Ishikawa (cell line): ENCODE measurements at regions not wholly inside any gene's neighbourhood (a gene's known extent, or its start where the extent isn't known, plus 50 kb on each side); places are given as distances from the start of the nearest gene placed in this dataset.

Source experiments
- CEBPB ChIP-seq: IDR thresholded peaks from 2 replicates; pipeline ENCODE4 v1.6.1; 2012
- CREB1 ChIP-seq: IDR thresholded peaks from 2 replicates; pipeline ENCODE4 v1.6.1; 2012; ENCODE audit warnings: low read depth
- EGR1 ChIP-seq: IDR thresholded peaks from 2 replicates; pipeline ENCODE4 v1.6.1; 2012
- EP300 ChIP-seq: IDR thresholded peaks from 2 replicates; pipeline ENCODE4 v1.6.1; 2012; ENCODE audit warnings: borderline replicate concordance
- FOXM1 ChIP-seq: IDR thresholded peaks from 2 replicates; pipeline ENCODE4 v1.6.1; 2012; ENCODE audit warnings: low read depth, borderline replicate concordance
- NFIC ChIP-seq: IDR thresholded peaks from 2 replicates; pipeline ENCODE4 v1.6.1; 2012
- RAD21 ChIP-seq: IDR thresholded peaks from 2 replicates; pipeline ENCODE4 v1.6.1; 2012; ENCODE audit warnings: low read depth
- REST ChIP-seq: IDR thresholded peaks from 2 replicates; pipeline ENCODE4 v1.6.1; 2012; ENCODE audit warnings: low read depth, mild to moderate bottlenecking
- TAF1 ChIP-seq: IDR thresholded peaks from 2 replicates; pipeline ENCODE4 v1.6.1; 2012; ENCODE audit warnings: low read depth, mild to moderate bottlenecking
- TCF12 ChIP-seq: IDR thresholded peaks from 2 replicates; pipeline ENCODE4 v1.6.1; 2012; ENCODE audit warnings: low read depth
- TEAD4 ChIP-seq: IDR thresholded peaks from 2 replicates; pipeline ENCODE4 v1.6.1; 2012
- YY1 ChIP-seq: IDR thresholded peaks from 2 replicates; pipeline ENCODE4 v1.6.1; 2012; ENCODE audit warnings: low read depth
- TF ChIP-seq, protein P1 (sequence below): IDR thresholded peaks from 2 replicates; pipeline ENCODE4 v1.6.1; 2012

DNA sequence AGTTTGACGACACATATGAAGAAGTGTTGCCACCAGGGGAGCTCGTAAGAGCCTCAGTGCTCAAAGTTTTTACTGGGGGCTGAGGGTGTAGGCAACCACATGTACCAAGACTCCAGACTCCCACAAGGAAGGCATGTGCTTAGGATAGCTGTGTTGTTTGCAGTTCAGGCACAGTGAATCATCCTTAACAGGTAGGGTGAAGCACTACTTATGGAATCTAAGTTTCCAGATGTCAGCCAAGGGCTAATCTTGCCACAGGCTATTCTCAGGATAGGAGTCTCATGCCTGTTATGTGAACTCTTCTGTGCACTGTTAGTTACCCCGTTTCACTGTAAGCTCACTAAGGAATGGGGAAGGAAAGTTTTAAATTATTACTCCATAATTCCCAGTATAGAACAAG, 202.6 kb downstream of the TMA16 start:
- no peak for TF ChIP-seq EP300
- TF ChIP-seq CREB1 = no peak
- TF ChIP-seq, protein P1, sequence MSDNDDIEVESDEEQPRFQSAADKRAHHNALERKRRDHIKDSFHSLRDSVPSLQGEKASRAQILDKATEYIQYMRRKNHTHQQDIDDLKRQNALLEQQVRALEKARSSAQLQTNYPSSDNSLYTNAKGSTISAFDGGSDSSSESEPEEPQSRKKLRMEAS = no peak
- TF ChIP-seq REST = no peak
- no peak for TF ChIP-seq RAD21
- no peak for TF ChIP-seq TAF1
- no peak for TF ChIP-seq TEAD4
- no peak for TF ChIP-seq EGR1
- TF ChIP-seq CEBPB = no peak
- no peak for TF ChIP-seq FOXM1
- no peak for TF ChIP-seq YY1
- TF ChIP-seq TCF12 = no peak
- TF ChIP-seq NFIC = no peak
